ENCODE measurements at regions not wholly inside any gene's neighbourhood (a gene's known extent, or its start where the extent isn't known, plus 50 kb on each side); places are given as distances from the start of the nearest gene placed in this dataset.

- Histone ChIP-seq H3K9me3 (ENCODE audit: control insufficient read depth, low read depth, low read length) (no peaks in the 10 kb centered on the region), H3K4me3 (ENCODE audit: low read length) (no peak overlapping the region), H3K9ac (ENCODE audit: low read length) (no peak overlapping the region), H3K4me1 (ENCODE audit: control insufficient read depth, low read depth, low read length) (peaks cover 41% of the 10 kb centered on the region), H3K36me3 (ENCODE audit: control insufficient read depth, low read depth, low read length) (no peaks in the 10 kb centered on the region), H3K27ac (ENCODE audit: low read length) (no peak overlapping the region), H3K27me3 (ENCODE audit: control insufficient read depth, insufficient read depth, low read length) (no peaks in the 10 kb centered on the region)
Observed at GRCh38 chr1:208600456-208601190, 356.4 kb upstream of the PLXNA2 start.

GRCh38 chr1:208601561-208601960, 357.4 kb upstream of the PLXNA2 start:
- Histone ChIP-seq H3K27ac (ENCODE audit: low read length) (no peak overlapping the region), H3K4me1 (ENCODE audit: control insufficient read depth, low read depth, low read length) (peaks cover 41% of the 10 kb centered on the region), H3K27me3 (ENCODE audit: control insufficient read depth, insufficient read depth, low read length) (no peaks in the 10 kb centered on the region), H3K4me3 (ENCODE audit: low read length) (no peak overlapping the region), H3K9ac (ENCODE audit: low read length) (no peak overlapping the region), H3K9me3 (ENCODE audit: control insufficient read depth, low read depth, low read length) (no peaks in the 10 kb centered on the region), H3K36me3 (ENCODE audit: control insufficient read depth, low read depth, low read length) (no peaks in the 10 kb centered on the region)

DNA sequence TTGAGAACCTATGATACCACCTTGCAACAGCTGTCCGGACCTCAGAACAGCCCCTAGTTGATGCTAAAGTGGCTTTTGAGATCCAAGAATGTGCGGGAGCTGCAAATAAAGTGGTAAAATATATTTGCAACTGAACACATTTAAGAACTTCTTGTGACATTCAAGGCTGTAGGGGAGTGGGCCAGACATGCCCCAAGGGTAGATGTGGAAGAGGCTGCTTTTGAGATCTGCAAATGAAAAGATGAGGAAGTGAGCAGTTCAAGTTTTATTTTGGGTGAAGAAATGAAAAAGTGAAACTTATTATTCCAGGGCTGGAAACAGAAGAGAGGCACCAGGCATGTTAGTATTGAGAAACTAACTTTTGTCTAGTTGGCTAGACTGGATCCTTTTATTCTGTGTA, 359.5 kb upstream of the PLXNA2 start:
- H3K9me3 ChIP-seq (ENCODE audit: control insufficient read depth, low read depth, low read length), result no peaks in the 10 kb centered on the region
- H3K27me3 ChIP-seq (ENCODE audit: control insufficient read depth, insufficient read depth, low read length), result no peaks in the 10 kb centered on the region
- no peak overlapping the region for H3K4me3 ChIP-seq (ENCODE audit: low read length)
- H3K36me3 ChIP-seq (ENCODE audit: control insufficient read depth, low read depth, low read length), result no peaks in the 10 kb centered on the region
- H3K9ac ChIP-seq (ENCODE audit: low read length), result no peak overlapping the region
- H3K27ac ChIP-seq (ENCODE audit: low read length), result no peak overlapping the region
- H3K4me1 ChIP-seq (ENCODE audit: control insufficient read depth, low read depth, low read length), result peaks cover 36% of the 10 kb centered on the region

DNA sequence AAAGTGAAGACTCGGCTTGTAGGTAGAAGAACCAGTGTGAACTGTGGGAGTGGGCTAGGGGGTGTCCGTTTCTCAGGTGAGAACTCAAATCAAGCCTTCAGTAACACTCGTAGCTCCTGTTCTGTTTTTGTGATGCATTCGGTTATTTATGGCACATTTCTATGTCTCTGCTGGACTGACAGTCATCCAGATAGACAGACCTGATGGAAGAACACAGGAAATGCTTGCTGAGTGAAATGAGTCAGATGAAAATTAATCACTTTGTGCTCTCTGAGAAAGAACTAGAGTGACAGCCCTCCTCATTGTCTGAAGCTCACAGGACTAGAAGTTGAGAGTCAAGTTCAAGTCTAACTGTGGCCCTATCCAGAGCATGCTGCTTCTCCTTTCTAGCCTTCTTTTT, 360.1 kb upstream of the PLXNA2 start:
- no peaks in the 10 kb centered on the region for H3K27me3 ChIP-seq (ENCODE audit: control insufficient read depth, insufficient read depth, low read length)
- no peak overlapping the region for H3K9ac ChIP-seq (ENCODE audit: low read length)
- H3K36me3 ChIP-seq (ENCODE audit: control insufficient read depth, low read depth, low read length), result no peaks in the 10 kb centered on the region
- H3K9me3 ChIP-seq (ENCODE audit: control insufficient read depth, low read depth, low read length), result no peaks in the 10 kb centered on the region
- no peak overlapping the region for H3K27ac ChIP-seq (ENCODE audit: low read length)
- H3K4me3 ChIP-seq (ENCODE audit: low read length), result no peak overlapping the region
- H3K4me1 ChIP-seq (ENCODE audit: control insufficient read depth, low read depth, low read length), result peaks cover 32% of the 10 kb centered on the region

DNA sequence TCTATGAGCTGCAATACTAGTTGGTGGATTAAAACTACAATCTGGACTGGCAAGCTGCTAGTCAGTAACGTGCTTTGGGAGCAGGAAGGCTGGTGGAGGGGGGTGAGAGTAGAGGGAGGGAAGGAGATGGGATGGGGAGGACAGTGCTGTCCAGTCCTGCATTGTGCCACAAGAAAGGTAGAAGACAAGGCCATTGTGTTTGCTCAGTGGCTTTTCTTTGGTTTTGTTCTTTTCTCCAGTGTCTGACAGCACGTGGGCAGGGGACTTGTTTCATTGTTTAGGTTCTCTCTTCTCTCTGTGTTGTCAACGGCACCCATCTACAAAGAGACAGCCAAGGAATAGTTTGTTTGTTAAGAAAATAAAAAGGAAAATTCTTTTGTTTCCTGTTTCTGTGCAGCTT, 362.8 kb upstream of the PLXNA2 start:
- Histone ChIP-seq H3K27me3 (ENCODE audit: control insufficient read depth, insufficient read depth, low read length) (no peaks in the 10 kb centered on the region), H3K27ac (ENCODE audit: low read length) (no peak overlapping the region), H3K4me3 (ENCODE audit: low read length) (no peak overlapping the region), H3K36me3 (ENCODE audit: control insufficient read depth, low read depth, low read length) (no peaks in the 10 kb centered on the region), H3K9me3 (ENCODE audit: control insufficient read depth, low read depth, low read length) (no peaks in the 10 kb centered on the region), H3K9ac (ENCODE audit: low read length) (no peak overlapping the region), H3K4me1 (ENCODE audit: control insufficient read depth, low read depth, low read length) (peaks cover 6% of the 10 kb centered on the region)

DNA sequence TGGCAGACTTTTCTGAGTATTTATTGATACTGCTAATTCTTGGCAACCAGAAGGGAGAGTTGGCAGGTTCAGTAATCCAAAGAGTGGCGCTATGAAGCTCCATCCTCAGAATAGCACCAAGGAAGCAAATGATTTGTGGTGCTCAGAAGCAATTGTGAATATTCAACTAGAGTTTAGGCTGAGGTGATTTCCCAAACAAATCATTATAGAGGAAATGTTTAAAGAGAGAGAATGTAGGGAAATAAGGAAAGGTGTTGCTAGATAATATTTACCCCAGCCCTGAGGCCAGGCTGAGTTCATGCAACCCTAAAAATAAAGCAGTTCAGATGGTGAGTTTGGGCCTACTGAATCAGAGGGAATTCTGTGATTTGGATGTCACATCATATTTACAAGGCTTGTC, 363.4 kb upstream of the PLXNA2 start:
- H3K27ac ChIP-seq (ENCODE audit: low read length), result no peak overlapping the region
- no peaks in the 10 kb centered on the region for H3K9me3 ChIP-seq (ENCODE audit: control insufficient read depth, low read depth, low read length)
- no peaks in the 10 kb centered on the region for H3K4me1 ChIP-seq (ENCODE audit: control insufficient read depth, low read depth, low read length)
- H3K27me3 ChIP-seq (ENCODE audit: control insufficient read depth, insufficient read depth, low read length), result no peaks in the 10 kb centered on the region
- H3K4me3 ChIP-seq (ENCODE audit: low read length), result no peak overlapping the region
- no peaks in the 10 kb centered on the region for H3K36me3 ChIP-seq (ENCODE audit: control insufficient read depth, low read depth, low read length)
- no peak overlapping the region for H3K9ac ChIP-seq (ENCODE audit: low read length)

DNA sequence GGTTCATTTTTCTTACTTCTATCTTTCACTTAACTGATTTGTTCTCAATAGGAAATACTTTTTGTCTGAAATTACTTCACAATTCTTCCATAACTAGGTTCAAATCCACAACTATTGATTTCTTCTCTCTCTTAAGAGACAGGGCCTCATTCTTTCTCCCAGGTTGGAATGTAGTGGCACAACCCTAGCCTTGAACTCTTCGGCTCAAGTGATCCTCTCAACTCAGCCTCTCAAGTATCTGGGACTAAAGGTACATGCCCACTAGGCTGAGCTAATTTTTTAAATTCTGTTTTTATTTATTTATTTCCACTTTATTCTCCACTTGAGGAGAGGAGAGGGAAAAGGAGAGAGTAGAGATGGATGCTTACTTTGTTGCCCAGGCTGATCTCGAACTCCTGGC, 370.4 kb upstream of the PLXNA2 start:
- no peak overlapping the region for H3K9ac ChIP-seq (ENCODE audit: low read length)
- no peaks in the 10 kb centered on the region for H3K36me3 ChIP-seq (ENCODE audit: control insufficient read depth, low read depth, low read length)
- H3K27ac ChIP-seq (ENCODE audit: low read length), result no peak overlapping the region
- no peak overlapping the region for H3K4me3 ChIP-seq (ENCODE audit: low read length)
- H3K9me3 ChIP-seq (ENCODE audit: control insufficient read depth, low read depth, low read length), result no peaks in the 10 kb centered on the region
- H3K27me3 ChIP-seq (ENCODE audit: control insufficient read depth, insufficient read depth, low read length), result no peaks in the 10 kb centered on the region
- no peaks in the 10 kb centered on the region for H3K4me1 ChIP-seq (ENCODE audit: control insufficient read depth, low read depth, low read length)

DNA sequence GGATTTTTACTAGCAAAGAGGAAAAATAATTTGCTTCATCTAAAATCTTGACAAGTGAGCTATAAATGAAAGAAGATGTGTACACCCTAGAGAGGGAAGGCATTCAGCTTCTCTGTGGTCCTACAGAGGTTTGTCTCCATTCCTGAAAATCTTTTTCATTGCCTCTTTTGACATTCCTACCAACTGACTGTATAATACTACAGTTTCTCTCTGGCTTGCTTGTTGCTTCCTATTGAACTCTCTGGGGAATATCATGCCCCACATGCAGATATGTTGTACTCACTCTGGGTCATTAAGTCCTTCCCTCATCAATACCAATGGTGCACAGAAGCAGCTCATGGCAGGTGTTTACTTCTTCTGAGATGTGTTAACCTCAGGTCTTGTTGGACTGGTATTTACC, 371.2 kb upstream of the PLXNA2 start:
- Histone ChIP-seq H3K9me3 (ENCODE audit: control insufficient read depth, low read depth, low read length) (no peaks in the 10 kb centered on the region), H3K9ac (ENCODE audit: low read length) (no peak overlapping the region), H3K4me3 (ENCODE audit: low read length) (no peak overlapping the region)

DNA sequence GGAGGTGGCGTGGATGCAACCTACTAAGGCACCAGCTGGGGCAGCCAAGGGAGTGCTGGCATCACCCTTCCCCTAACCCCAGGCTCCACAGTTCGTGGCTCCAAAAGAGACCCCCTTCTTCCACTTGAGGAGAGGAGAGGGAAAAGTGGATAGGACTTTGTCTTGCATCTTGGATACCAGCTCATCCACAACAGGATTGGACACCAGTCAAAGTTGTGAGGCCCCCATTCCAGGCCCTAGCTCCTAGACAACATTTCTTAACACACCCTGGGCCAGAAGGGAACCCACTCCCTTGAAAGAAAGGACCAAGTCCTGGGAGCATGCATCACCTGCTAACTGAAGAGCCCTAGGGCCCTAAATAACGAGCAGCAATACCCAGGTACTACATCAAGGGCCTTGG, 372.6 kb upstream of the PLXNA2 start:
- Histone ChIP-seq H3K36me3 (ENCODE audit: control insufficient read depth, low read depth, low read length) (no peaks in the 10 kb centered on the region), H3K9me3 (ENCODE audit: control insufficient read depth, low read depth, low read length) (peaks cover 2% of the 10 kb centered on the region), H3K27me3 (ENCODE audit: control insufficient read depth, insufficient read depth, low read length) (no peaks in the 10 kb centered on the region), H3K27ac (ENCODE audit: low read length) (no peak overlapping the region), H3K9ac (ENCODE audit: low read length) (no peak overlapping the region), H3K4me3 (ENCODE audit: low read length) (no peak overlapping the region), H3K4me1 (ENCODE audit: control insufficient read depth, low read depth, low read length) (no peaks in the 10 kb centered on the region)

More for the DNA sequence above, 371.2 kb upstream of the PLXNA2 start:
- H3K27ac ChIP-seq (ENCODE audit: low read length), result no peak overlapping the region
- H3K36me3 ChIP-seq (ENCODE audit: control insufficient read depth, low read depth, low read length), result no peaks in the 10 kb centered on the region
- no peaks in the 10 kb centered on the region for H3K27me3 ChIP-seq (ENCODE audit: control insufficient read depth, insufficient read depth, low read length)
- H3K4me1 ChIP-seq (ENCODE audit: control insufficient read depth, low read depth, low read length), result no peaks in the 10 kb centered on the region

- Histone ChIP-seq H3K9me3 (ENCODE audit: control insufficient read depth, low read depth, low read length) (no peaks in the 10 kb centered on the region), H3K4me3 (ENCODE audit: low read length) (no peak overlapping the region), H3K9ac (ENCODE audit: low read length) (no peak overlapping the region), H3K4me1 (ENCODE audit: control insufficient read depth, low read depth, low read length) (no peaks in the 10 kb centered on the region), H3K27me3 (ENCODE audit: control insufficient read depth, insufficient read depth, low read length) (no peaks in the 10 kb centered on the region), H3K27ac (ENCODE audit: low read length) (no peak overlapping the region), H3K36me3 (ENCODE audit: control insufficient read depth, low read depth, low read length) (no peaks in the 10 kb centered on the region)
Observed at GRCh38 chr1:208628022-208628914, 384.1 kb upstream of the PLXNA2 start.

GRCh38 chr1:208631092-208631491, 386.9 kb upstream of the PLXNA2 start:
- H3K9ac ChIP-seq (ENCODE audit: low read length), result no peak overlapping the region
- H3K27me3 ChIP-seq (ENCODE audit: control insufficient read depth, insufficient read depth, low read length), result no peaks in the 10 kb centered on the region
- H3K9me3 ChIP-seq (ENCODE audit: control insufficient read depth, low read depth, low read length), result no peaks in the 10 kb centered on the region
- no peaks in the 10 kb centered on the region for H3K4me1 ChIP-seq (ENCODE audit: control insufficient read depth, low read depth, low read length)
- H3K27ac ChIP-seq (ENCODE audit: low read length), result no peak overlapping the region
- no peaks in the 10 kb centered on the region for H3K36me3 ChIP-seq (ENCODE audit: control insufficient read depth, low read depth, low read length)
- no peak overlapping the region for H3K4me3 ChIP-seq (ENCODE audit: low read length)

- Histone ChIP-seq H3K4me3 (ENCODE audit: low read length) (no peak overlapping the region), H3K4me1 (ENCODE audit: control insufficient read depth, low read depth, low read length) (no peaks in the 10 kb centered on the region), H3K27ac (ENCODE audit: low read length) (no peak overlapping the region), H3K9ac (ENCODE audit: low read length) (no peak overlapping the region), H3K27me3 (ENCODE audit: control insufficient read depth, insufficient read depth, low read length) (no peaks in the 10 kb centered on the region), H3K9me3 (ENCODE audit: control insufficient read depth, low read depth, low read length) (no peaks in the 10 kb centered on the region), H3K36me3 (ENCODE audit: control insufficient read depth, low read depth, low read length) (no peaks in the 10 kb centered on the region)
Observed at GRCh38 chr1:208631506-208631905, 387.3 kb upstream of the PLXNA2 start.

Data from iPS-18a (cell line).